ENCODE measurements at regions not wholly inside any gene's neighbourhood (a gene's known extent, or its start where the extent isn't known, plus 50 kb on each side); places are given as distances from the start of the nearest gene placed in this dataset.

DNA sequence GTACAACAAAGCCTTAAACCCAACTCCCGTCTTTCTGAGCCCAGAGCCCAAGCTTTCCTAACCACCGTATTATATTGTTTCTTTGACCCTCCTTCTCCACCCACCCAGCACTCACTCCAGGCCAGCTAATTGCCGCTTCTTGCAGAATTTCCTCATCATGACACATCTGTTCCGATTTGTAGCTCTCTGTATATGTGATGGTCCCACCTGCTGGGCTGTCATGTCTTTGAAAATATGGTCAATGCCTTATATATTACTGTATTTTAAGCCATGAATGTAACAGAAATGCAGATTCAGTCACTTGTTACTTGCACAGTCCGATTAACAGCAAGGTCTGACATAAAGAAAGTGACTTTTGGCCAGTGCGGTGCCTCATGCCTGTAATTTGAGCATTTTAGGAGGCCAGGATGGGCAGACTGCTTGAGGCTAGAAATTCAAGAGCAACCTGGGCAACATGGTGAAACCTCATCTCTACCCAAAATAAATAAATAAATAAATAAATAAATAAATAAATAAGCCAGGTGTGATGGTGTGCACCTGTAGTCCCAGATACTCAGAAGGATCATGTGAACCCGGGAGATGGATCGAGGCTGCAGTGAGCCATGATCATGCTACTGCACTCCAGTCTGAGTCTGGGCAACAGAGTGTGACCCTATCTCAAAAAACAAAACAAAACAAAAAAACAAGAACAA lies 359.8 kb downstream of the ATP23 start:
- ATAC-seq, result no peak
- H3K36me3 Mint-ChIP-seq (ENCODE audit: low read depth), result no peaks in the 10 kb centered on the region

DNA sequence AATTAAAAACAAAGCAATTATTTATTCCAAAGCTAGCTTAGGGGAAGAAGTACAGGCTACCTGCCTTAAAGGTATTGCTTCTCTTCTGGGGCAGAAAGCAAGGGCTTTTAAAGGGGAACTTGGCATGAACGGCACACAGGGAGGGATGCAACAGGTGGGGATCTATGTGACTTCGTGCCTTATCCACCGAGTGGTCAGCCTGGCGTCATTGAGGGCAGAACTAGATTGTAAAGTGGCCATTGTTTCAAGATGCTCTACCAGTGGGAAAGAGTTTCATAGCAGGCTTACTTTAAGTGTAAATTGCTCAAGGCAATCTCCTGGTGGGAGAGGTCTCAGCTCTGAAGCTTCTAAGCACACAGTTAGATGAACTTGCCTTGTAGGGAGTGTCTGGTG lies 360.4 kb downstream of the ATP23 start:
- ATAC-seq (no peak), DNase-seq (no peak)
- no peak overlapping the region for H3K4me3 Mint-ChIP-seq
- no peaks in the 10 kb centered on the region for H3K9me3 Mint-ChIP-seq
- no peak overlapping the region for H3K27ac Mint-ChIP-seq
- H3K27me3 Mint-ChIP-seq, result peaks cover 5% of the 10 kb centered on the region
- H3K36me3 Mint-ChIP-seq (ENCODE audit: low read depth), result no peaks in the 10 kb centered on the region
- no peaks in the 10 kb centered on the region for H3K4me1 Mint-ChIP-seq

More for the DNA sequence above, 359.8 kb downstream of the ATP23 start:
- DNase-seq, result no peak
- Mint-ChIP-seq H3K4me1 (no peaks in the 10 kb centered on the region), H3K9me3 (no peaks in the 10 kb centered on the region), H3K27me3 (peaks cover 5% of the 10 kb centered on the region), H3K4me3 (no peak overlapping the region), H3K27ac (no peak overlapping the region)

DNA sequence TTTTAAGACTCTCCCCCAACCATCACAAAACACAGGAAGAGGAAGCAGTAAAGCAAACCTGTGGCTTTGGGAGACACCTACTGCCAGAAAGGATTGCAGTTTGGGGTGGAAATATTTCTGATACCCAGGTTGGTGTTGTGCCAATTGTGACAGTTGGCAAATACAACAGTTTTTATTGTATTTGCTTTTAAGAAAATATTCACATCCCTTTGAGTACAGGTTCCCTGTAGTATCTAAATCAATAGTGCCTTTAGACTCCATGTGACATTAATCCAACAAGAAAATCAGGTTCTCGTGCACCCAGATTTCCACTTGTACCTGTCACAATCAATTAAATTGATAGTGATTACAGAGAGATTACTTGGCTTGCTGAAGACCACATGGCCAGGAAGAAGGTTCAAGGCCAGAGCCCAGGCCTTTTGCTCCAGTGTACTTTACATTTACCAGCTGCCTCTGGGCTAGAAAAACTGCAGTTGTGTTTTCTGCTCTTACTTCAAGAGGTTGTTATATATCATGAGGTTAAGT lies 361.2 kb downstream of the ATP23 start:
- H3K4me1 Mint-ChIP-seq, result no peaks in the 10 kb centered on the region
- H3K27me3 Mint-ChIP-seq, result peaks cover 5% of the 10 kb centered on the region
- no peaks in the 10 kb centered on the region for H3K9me3 Mint-ChIP-seq
- no peaks in the 10 kb centered on the region for H3K36me3 Mint-ChIP-seq (ENCODE audit: low read depth)
- no peak overlapping the region for H3K4me3 Mint-ChIP-seq
- ATAC-seq, result no peak
- no peak for DNase-seq
- no peak overlapping the region for H3K27ac Mint-ChIP-seq

DNA sequence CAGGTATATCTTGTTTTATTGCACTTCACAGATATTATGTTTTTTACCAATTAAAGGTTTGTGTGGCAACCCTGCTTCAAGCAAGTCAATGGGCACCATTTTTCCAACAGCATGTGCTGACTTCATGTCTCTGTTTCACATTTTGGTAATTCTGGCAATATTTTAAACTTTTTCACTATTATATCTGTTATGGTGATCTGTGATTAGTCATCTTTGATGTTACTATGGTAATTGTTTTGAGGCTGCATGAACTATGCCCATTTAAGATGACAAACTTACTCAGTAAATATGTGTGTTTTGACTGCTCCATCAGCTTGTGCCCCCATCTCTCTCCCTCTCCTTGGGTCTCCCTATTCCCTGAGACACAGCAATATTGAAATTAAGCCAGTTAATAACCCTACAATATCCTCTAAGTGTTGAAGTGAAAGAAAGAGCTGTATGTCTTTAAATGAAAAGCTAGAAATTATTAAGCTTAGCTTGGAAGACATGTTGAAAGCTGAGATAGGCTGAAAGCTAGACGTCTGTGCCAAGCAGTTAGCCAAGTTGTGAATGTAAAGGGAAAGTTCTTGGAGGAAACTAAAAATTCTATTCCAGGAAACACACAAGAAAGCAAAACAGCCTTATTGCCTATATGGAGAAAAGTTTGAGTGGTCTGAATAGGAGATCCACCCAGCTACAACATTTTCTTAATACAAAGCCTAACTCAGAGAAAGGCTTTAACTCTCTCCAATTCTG lies 365.1 kb downstream of the ATP23 start:
- Mint-ChIP-seq H3K36me3 (ENCODE audit: low read depth) (no peaks in the 10 kb centered on the region), H3K27me3 (no peaks in the 10 kb centered on the region), H3K4me3 (no peak overlapping the region), H3K9me3 (no peaks in the 10 kb centered on the region), H3K4me1 (no peaks in the 10 kb centered on the region), H3K27ac (no peak overlapping the region)
- ATAC-seq (no peak), DNase-seq (no peak)

DNA sequence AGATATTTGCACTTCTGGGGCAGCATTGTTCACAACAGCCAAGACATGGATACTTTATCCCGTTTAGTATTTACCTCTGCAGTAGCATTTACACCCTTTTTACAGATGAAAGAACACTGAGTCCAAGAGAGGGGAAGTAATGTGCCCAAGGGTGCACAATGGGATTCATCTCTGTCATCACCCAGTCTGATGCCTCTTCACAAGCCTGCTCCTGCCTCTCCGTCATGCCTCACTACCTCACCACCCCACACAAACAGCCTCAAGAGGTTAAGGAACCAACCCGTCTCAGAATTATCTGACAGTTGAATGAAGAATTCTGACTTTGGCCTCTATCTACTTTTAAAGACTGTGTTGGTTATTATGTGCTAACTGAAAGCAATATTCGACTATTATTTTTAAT lies 368.4 kb downstream of the ATP23 start:
- Mint-ChIP-seq H3K36me3 (ENCODE audit: low read depth) (no peaks in the 10 kb centered on the region), H3K4me1 (no peaks in the 10 kb centered on the region), H3K9me3 (no peaks in the 10 kb centered on the region), H3K27me3 (peaks cover 3% of the 10 kb centered on the region), H3K27ac (no peak overlapping the region), H3K4me3 (no peak overlapping the region)
- ATAC-seq (no peak), DNase-seq (no peak)

DNA sequence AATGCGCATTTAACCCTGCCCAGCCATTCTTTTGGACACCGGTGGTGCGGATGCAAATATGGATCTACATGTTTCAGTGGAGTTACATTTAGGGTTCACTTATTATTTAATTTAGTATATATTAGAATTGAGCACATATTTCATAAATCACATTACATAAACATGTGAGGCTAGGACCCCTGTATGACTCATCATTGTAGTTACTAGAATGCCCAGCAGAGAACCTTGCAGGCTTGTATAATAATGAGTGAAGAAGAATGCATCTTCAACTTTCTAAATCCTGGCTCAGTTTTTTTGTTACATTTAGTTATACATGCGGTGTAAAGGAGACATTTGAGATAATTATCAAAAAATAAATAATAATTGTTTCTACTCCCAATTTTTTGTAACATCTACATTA lies 369.0 kb downstream of the ATP23 start:
- H3K36me3 Mint-ChIP-seq (ENCODE audit: low read depth), result no peaks in the 10 kb centered on the region
- no peak overlapping the region for H3K27ac Mint-ChIP-seq
- DNase-seq, result no peak
- H3K27me3 Mint-ChIP-seq, result peaks cover 3% of the 10 kb centered on the region
- H3K4me1 Mint-ChIP-seq, result no peaks in the 10 kb centered on the region
- no peaks in the 10 kb centered on the region for H3K9me3 Mint-ChIP-seq
- no peak for ATAC-seq
- H3K4me3 Mint-ChIP-seq, result no peak overlapping the region

- ATAC-seq (no peak), DNase-seq (no peak)
- Mint-ChIP-seq H3K36me3 (ENCODE audit: low read depth) (no peaks in the 10 kb centered on the region), H3K27ac (no peak overlapping the region), H3K27me3 (peaks cover 3% of the 10 kb centered on the region), H3K4me3 (no peak overlapping the region), H3K4me1 (no peaks in the 10 kb centered on the region), H3K9me3 (no peaks in the 10 kb centered on the region)
These were observed 369.6 kb downstream of the ATP23 start for GRCh38 chr12:58310809-58311622.

DNA sequence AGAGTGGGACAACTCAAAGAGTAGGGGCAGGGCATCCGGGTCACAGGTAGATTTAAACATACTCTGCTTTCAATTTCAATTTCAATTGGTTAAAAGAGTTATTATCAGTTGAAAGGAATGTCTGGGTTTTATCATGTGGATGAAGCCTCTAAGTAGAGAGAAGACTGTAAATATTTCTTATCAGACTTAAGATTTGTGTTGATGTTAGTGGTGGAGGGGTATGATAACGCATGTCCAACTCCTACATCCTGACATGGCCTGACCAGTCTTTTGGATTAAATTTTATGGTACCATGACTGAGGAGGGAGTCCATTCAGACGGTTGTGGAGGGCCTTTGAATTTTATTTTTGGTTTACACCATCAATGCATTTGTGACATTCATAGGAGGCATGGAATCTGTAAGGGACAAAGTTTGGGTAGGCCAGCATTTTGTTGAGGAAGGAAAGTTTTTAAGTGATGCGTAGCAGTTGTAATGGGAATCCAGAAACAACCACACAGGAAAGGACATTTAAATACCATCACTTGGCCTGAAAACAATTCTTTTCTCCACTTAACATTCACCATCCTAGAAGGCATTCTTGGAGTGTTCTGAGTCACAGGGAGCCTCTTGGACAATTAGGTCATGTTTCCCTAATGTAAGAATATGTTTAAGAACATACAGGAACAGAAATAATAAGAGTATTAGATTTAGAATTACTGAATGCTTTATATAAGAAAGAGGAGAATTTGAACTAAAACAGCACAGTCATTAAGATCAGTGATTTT lies 371.9 kb downstream of the ATP23 start:
- Mint-ChIP-seq H3K4me3 (no peak overlapping the region), H3K27me3 (peaks cover 3% of the 10 kb centered on the region), H3K4me1 (no peaks in the 10 kb centered on the region), H3K27ac (no peak overlapping the region), H3K9me3 (no peaks in the 10 kb centered on the region), H3K36me3 (ENCODE audit: low read depth) (no peaks in the 10 kb centered on the region)
- DNase-seq (no peak), ATAC-seq (no peak)

DNA sequence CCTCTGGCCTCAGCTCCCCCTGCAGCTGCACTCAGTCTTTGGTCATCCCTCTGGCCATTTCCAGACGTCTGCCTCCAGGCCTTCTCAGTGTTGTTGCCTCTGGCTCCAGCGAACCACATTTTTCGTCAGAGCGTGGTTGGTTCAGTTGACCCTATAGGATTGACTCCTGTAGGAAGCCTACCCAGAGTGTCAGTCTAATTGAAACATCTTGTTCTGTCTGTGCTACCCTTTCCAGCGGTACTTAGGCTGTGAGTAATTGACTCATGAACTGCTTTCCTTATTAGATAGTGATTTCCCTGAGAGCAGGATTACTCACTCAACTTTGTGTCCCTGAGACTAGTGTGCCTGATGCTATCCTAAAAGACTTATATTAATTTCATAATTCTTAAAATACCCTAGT lies 373.2 kb downstream of the ATP23 start:
- Mint-ChIP-seq H3K4me1 (no peaks in the 10 kb centered on the region), H3K27me3 (peaks cover 3% of the 10 kb centered on the region), H3K9me3 (peaks cover 6% of the 10 kb centered on the region), H3K27ac (no peak overlapping the region), H3K36me3 (ENCODE audit: low read depth) (no peaks in the 10 kb centered on the region), H3K4me3 (no peak overlapping the region)
- no peak for DNase-seq
- ATAC-seq, result no peak

- Mint-ChIP-seq H3K4me1 (no peaks in the 10 kb centered on the region), H3K36me3 (ENCODE audit: low read depth) (no peaks in the 10 kb centered on the region), H3K27me3 (peaks cover 3% of the 10 kb centered on the region), H3K4me3 (no peak overlapping the region), H3K9me3 (peaks cover 9% of the 10 kb centered on the region), H3K27ac (no peak overlapping the region)
- no peak for DNase-seq
- no peak for ATAC-seq
These were observed 375.6 kb downstream of the ATP23 start for GRCh38 chr12:58316926-58317325.

DNA sequence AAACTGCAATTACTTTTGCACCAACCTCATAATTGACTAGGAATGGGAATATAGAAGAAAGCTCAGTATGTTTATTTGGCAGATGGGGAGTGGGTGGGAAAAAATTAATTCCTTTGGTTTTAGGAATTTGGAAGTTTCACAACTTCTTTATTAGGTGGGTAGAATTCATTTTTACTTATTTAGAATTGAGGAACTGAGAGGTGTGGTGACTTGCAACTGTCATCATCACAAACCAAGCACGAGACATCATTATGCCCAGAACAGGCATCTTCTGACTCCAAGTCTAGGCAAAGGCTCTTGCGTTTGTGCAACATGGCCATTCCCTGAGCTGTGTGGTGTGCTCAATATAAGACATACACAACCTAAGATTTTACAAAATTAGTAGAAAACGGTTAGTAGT lies 380.0 kb downstream of the ATP23 start:
- DNase-seq, result no peak
- Mint-ChIP-seq H3K4me1 (no peaks in the 10 kb centered on the region), H3K27me3 (peaks cover 5% of the 10 kb centered on the region), H3K4me3 (no peak overlapping the region), H3K27ac (no peak overlapping the region), H3K9me3 (peaks cover 9% of the 10 kb centered on the region), H3K36me3 (ENCODE audit: low read depth) (no peaks in the 10 kb centered on the region)
- ATAC-seq, result no peak

- Mint-ChIP-seq H3K27ac (no peak overlapping the region), H3K4me3 (no peak overlapping the region), H3K27me3 (peaks cover 5% of the 10 kb centered on the region), H3K9me3 (peaks cover 9% of the 10 kb centered on the region), H3K36me3 (ENCODE audit: low read depth) (no peaks in the 10 kb centered on the region), H3K4me1 (no peaks in the 10 kb centered on the region)
- DNase-seq (no peak), ATAC-seq (no peak)
These were observed 382.3 kb downstream of the ATP23 start for GRCh38 chr12:58323676-58324075.

DNA sequence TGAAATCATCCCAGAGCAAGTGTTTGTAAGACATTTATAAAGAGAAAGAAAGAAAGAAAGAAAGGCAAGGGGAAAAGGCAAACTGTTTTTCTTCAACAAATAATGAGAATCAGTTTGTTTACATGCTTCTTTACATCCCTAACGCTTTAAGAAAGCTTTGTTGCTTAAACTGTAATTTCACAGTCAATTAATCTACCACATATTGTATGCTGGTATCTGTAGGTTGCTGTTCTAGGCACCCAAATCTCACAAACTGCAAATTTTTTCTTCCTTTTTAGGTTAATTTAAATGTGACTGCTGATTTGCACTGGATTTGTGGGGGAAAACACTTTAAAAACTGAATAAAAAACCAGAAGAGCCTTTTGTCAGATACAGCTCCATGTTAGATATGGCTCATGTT lies 384.2 kb downstream of the ATP23 start:
- no peaks in the 10 kb centered on the region for H3K36me3 Mint-ChIP-seq (ENCODE audit: low read depth)
- no peak for DNase-seq
- ATAC-seq, result no peak
- peaks cover 5% of the 10 kb centered on the region for H3K27me3 Mint-ChIP-seq
- H3K4me3 Mint-ChIP-seq, result no peak overlapping the region
- no peak overlapping the region for H3K27ac Mint-ChIP-seq
- H3K9me3 Mint-ChIP-seq, result no peaks in the 10 kb centered on the region
- H3K4me1 Mint-ChIP-seq, result no peaks in the 10 kb centered on the region

DNA sequence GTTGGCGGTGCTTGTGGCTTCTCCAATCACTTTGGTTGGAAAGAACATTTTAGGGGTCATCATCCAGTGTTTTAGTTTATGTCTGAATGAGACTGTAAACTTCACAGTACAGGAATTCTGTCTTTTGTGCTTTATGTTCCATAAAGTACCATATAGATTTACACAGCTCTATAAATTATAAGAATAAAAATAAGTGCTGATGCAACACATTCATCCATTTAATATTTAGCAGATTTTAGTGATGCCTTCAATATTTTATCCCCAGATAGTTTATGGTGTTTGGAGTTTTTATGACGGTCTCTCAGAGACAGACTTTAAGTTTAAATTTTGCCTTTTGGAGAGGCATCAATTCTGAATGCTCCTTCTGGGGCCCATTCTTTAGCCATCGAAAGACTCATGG lies 385.2 kb downstream of the ATP23 start:
- Mint-ChIP-seq H3K4me3 (no peak overlapping the region), H3K27me3 (peaks cover 5% of the 10 kb centered on the region), H3K9me3 (no peaks in the 10 kb centered on the region), H3K27ac (no peak overlapping the region), H3K36me3 (ENCODE audit: low read depth) (no peaks in the 10 kb centered on the region), H3K4me1 (no peaks in the 10 kb centered on the region)
- DNase-seq, result no peak
- ATAC-seq, result no peak

All from activated naive CD8-positive, alpha-beta T cell treated with anti-CD3 and anti-CD28 coated beads, Interleukin-2, amount 50 U/mL, for 24 hours (primary cell).